Loucy (cell line): ENCODE measurements at regions not wholly inside any gene's neighbourhood (a gene's known extent, or its start where the extent isn't known, plus 50 kb on each side); places are given as distances from the start of the nearest gene placed in this dataset.

Experiments
- EZH2phosphoT487 ChIP-seq: fragments of 200-600 bp; IDR thresholded peaks from 2 replicates; pipeline ENCODE4 v1.6.1; 2018; ENCODE audit warnings: antibody characterized with exemption, mild to moderate bottlenecking, moderate library complexity, borderline replicate concordance
- TF ChIP-seq, protein P1 (sequence below): fragments of 200-600 bp; sonication (generic); conservative IDR thresholded peaks from 2 replicates; pipeline ENCODE4 v1.5.1; 2014; ENCODE audit warnings: mild to moderate bottlenecking, antibody characterized with exemption, low read length

DNA sequence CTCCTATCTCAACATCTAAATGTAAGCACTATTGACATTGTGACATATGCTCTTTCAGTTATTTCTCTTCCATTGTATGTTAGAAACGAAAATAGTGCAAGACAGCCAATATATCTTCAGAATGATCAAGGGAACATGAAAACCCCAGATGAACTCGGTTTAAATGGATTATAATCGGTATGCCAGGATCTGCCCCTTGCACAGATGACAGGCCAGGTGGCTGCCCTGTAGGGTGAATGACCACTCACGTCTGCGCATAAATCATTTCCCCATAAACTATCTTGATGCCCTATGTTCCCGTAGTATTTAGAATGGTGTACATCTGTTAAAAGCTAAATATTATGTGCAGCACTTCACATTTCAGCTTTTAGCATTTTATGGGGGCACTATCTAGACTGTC is 69.7 kb upstream of the RANBP3L start:
- TF ChIP-seq, protein P1, sequence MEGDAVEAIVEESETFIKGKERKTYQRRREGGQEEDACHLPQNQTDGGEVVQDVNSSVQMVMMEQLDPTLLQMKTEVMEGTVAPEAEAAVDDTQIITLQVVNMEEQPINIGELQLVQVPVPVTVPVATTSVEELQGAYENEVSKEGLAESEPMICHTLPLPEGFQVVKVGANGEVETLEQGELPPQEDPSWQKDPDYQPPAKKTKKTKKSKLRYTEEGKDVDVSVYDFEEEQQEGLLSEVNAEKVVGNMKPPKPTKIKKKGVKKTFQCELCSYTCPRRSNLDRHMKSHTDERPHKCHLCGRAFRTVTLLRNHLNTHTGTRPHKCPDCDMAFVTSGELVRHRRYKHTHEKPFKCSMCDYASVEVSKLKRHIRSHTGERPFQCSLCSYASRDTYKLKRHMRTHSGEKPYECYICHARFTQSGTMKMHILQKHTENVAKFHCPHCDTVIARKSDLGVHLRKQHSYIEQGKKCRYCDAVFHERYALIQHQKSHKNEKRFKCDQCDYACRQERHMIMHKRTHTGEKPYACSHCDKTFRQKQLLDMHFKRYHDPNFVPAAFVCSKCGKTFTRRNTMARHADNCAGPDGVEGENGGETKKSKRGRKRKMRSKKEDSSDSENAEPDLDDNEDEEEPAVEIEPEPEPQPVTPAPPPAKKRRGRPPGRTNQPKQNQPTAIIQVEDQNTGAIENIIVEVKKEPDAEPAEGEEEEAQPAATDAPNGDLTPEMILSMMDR: no peak
- no peak for TF ChIP-seq EZH2phosphoT487
